HCEC 1CT (cell line): ENCODE measurements at regions not wholly inside any gene's neighbourhood (a gene's known extent, or its start where the extent isn't known, plus 50 kb on each side); places are given as distances from the start of the nearest gene placed in this dataset.
A peak's percentile ranks its signal among the peaks of the same experiment; 100 is the strongest.
"Not testable (repeated sequence)": the region's sequence is repeated elsewhere in the genome, so short reads cannot be mapped to it uniquely, and the experiment has no call there.

Source experiments
- DNase-seq: peaks from one replicate; pipeline ENCODE4 v3.0.0-alpha.2; 2017

- not testable (repeated sequence) for DNase-seq
These were observed 53.4 kb upstream of the PSMA1 start for GRCh38 chr11:14573539-14574057.

- DNase-seq, result no peak
These were observed 57.1 kb upstream of the PSMA1 start for GRCh38 chr11:14577292-14577691.

- no peak for DNase-seq
These were observed 57.8 kb upstream of the PSMA1 start for GRCh38 chr11:14577835-14578529.

- DNase-seq, result peak; percentile 25
These were observed 58.4 kb upstream of the PSMA1 start for GRCh38 chr11:14578541-14578956.

- no peak for DNase-seq
These were observed 59.5 kb upstream of the PSMA1 start for GRCh38 chr11:14579646-14580045.

GRCh38 chr11:14582793-14583192 is 60.8 kb upstream of the PDE3B start:
- DNase-seq, result no peak

GRCh38 chr11:14583252-14584034 is 60.2 kb upstream of the PDE3B start:
- DNase-seq, result no peak

- DNase-seq, result no peak
These were observed 59.6 kb upstream of the PDE3B start for GRCh38 chr11:14584035-14584363.

- no peak for DNase-seq
These were observed 59.0 kb upstream of the PDE3B start for GRCh38 chr11:14584595-14584994.

GRCh38 chr11:14585438-14585837 is 58.2 kb upstream of the PDE3B start:
- no peak for DNase-seq

- DNase-seq, result no peak
These were observed 56.3 kb upstream of the PDE3B start for GRCh38 chr11:14587258-14587657.

GRCh38 chr11:14588681-14589080 is 54.9 kb upstream of the PDE3B start:
- DNase-seq, result no peak

GRCh38 chr11:14589421-14589820 is 54.2 kb upstream of the PDE3B start:
- DNase-seq, result no peak

- not testable (repeated sequence) for DNase-seq
These were observed 52.6 kb upstream of the PDE3B start for GRCh38 chr11:14591046-14591445.

- no peak for DNase-seq
These were observed 49.9 kb upstream of the PDE3B start for GRCh38 chr11:14593671-14594070.
